ENCODE measurements at regions not wholly inside any gene's neighbourhood (a gene's known extent, or its start where the extent isn't known, plus 50 kb on each side); places are given as distances from the start of the nearest gene placed in this dataset.

- TF ChIP-seq POLR2AphosphoS5 (IDR thresholded peaks at IDR 0.05; ENCODE audit: low read depth): no peak
- no peak for TF ChIP-seq SPI1 (IDR thresholded peaks at IDR 0.05; ENCODE audit: borderline replicate concordance, low read depth)
- TF ChIP-seq CTCF (IDR thresholded peaks at IDR 0.05; ENCODE audit: insufficient read depth, low read length): no peak
- no peak for TF ChIP-seq GABPA (IDR thresholded peaks at IDR 0.05; ENCODE audit: low read depth)
- TF ChIP-seq REST (IDR thresholded peaks at IDR 0.05; ENCODE audit: insufficient replicate concordance, low read depth): no peak
- Histone ChIP-seq H3K4me3 (replicated peaks; ENCODE audit: insufficient read depth, low read length) (no peak overlapping the region), H3K27ac (replicated peaks) (no peak overlapping the region), H3K27me3 (ENCODE audit: insufficient read depth, poor library complexity, severe bottlenecking) (no peaks in the 10 kb centered on the region)
- no peak for DNase-seq (ENCODE audit: low read depth in 1 of 2, low spot score in 1 of 2)
Measured at GRCh38 chrX:40265936-40266335, 168.2 kb upstream of the BCOR start.

- DNase-seq (ENCODE audit: low read depth in 1 of 2, low spot score in 1 of 2): no peak
- H3K4me3 ChIP-seq (replicated peaks; ENCODE audit: insufficient read depth, low read length): no peak overlapping the region
- H3K27me3 ChIP-seq (ENCODE audit: insufficient read depth, poor library complexity, severe bottlenecking): no peaks in the 10 kb centered on the region
- no peak overlapping the region for H3K27ac ChIP-seq (replicated peaks)
- TF ChIP-seq REST (IDR thresholded peaks at IDR 0.05; ENCODE audit: insufficient replicate concordance, low read depth) (no peak), GABPA (IDR thresholded peaks at IDR 0.05; ENCODE audit: low read depth) (no peak), CTCF (IDR thresholded peaks at IDR 0.05; ENCODE audit: insufficient read depth, low read length) (no peak), POLR2AphosphoS5 (IDR thresholded peaks at IDR 0.05; ENCODE audit: low read depth) (no peak), SPI1 (IDR thresholded peaks at IDR 0.05; ENCODE audit: borderline replicate concordance, low read depth) (no peak)
Measured at GRCh38 chrX:40263014-40263560, 165.3 kb upstream of the BCOR start.

- no peak overlapping the region for H3K4me3 ChIP-seq (replicated peaks; ENCODE audit: insufficient read depth, low read length)
- DNase-seq (ENCODE audit: low read depth in 1 of 2, low spot score in 1 of 2): no peak
- no peaks in the 10 kb centered on the region for H3K27me3 ChIP-seq (ENCODE audit: insufficient read depth, poor library complexity, severe bottlenecking)
- TF ChIP-seq GABPA (IDR thresholded peaks at IDR 0.05; ENCODE audit: low read depth) (no peak), POLR2AphosphoS5 (IDR thresholded peaks at IDR 0.05; ENCODE audit: low read depth) (no peak), CTCF (IDR thresholded peaks at IDR 0.05; ENCODE audit: insufficient read depth, low read length) (no peak), REST (IDR thresholded peaks at IDR 0.05; ENCODE audit: insufficient replicate concordance, low read depth) (no peak), SPI1 (IDR thresholded peaks at IDR 0.05; ENCODE audit: borderline replicate concordance, low read depth) (no peak)
- H3K27ac ChIP-seq (replicated peaks): no peak overlapping the region
Measured at GRCh38 chrX:40262157-40263013, 164.6 kb upstream of the BCOR start.
